Middle frontal gyrus (tissue), 1 donor: ENCODE measurements at regions not wholly inside any gene's neighbourhood (a gene's known extent, or its start where the extent isn't known, plus 50 kb on each side); places are given as distances from the start of the nearest gene placed in this dataset.
"Not testable (repeated sequence)": the region's sequence is repeated elsewhere in the genome, so short reads cannot be mapped to it uniquely, and the experiment has no call there.

ENCODE experiments used
- DNase-seq: peaks from one replicate; pipeline ENCODE4 v3.0.0-alpha.2; 2015; ENCODE audit warnings: low spot score; ENCODE audit errors: extremely low spot score

GRCh38 chr7:67661-68395 is 124.5 kb upstream of the FAM20C start:
- no peak for DNase-seq

- no peak for DNase-seq
Observed at GRCh38 chr7:68629-69028, 123.7 kb upstream of the FAM20C start.

DNA sequence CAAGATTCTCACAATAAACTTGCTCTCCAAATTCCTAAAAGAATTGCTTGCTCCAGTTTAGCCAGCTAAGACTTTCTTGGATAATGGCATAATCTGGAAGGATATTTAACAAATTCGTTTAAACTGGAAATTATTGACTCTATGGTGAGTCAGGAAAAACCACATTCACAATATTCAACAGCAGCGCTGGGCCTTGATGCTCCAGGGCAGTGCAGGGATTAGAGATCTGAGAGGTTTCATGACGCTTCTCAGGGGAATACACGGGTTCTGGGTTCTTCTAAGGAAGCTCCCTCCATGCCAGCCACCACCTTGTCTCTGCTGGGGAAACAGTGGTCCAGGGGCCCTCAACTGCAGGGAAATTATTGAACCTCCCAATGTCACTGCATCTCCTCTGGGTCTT is 123.3 kb upstream of the FAM20C start:
- not testable (repeated sequence) for DNase-seq

DNA sequence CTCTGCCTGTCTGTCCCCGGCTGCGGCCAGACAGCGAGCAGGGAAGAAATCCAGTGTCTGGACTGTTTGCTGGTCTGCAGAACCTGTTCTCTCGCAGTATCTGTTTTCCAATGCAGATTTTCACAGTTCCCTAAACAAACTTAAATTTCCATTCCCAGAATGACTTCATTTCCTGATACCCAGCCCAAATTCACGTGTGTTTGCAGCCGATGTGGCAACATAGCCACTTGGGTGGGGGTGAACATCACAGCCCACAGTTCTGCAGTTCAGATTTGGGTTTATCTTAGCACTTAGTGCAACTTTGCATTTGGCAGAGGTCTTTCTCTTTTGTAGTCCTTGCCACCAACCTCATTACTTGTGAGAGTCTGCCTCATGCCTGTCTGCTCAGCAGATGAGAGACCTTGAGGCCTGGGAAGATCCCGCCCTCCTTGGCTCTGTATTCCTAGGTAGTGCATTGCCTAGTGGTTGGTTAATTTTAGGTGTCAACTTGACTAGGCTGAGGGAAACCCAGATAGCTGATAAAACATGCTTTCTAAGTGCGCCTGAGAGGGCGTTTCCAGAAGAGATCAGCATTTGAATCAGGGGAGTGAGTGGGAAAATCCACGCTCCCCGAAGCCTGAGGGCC is 122.8 kb upstream of the FAM20C start:
- not testable (repeated sequence) for DNase-seq

DNA sequence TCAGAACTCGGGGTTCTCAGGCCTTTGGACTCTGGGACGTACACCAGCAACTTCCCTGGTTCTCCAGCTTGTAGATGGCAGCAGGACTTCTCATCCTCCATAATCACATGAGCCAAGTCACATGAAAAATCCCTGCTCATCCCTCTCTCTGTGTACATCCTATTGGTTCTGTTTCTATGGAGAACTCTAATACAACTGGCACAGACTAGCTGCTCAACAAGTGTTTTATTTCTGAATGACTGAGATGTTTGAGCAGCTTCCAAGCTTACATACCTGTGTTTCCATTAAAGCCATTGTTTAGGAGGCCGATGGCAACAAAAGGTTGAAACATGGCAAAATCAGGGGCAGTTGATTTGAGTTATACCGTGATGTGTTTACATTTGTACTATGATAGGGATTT is 122.2 kb upstream of the FAM20C start:
- DNase-seq = not testable (repeated sequence)

- DNase-seq = not testable (repeated sequence)
Observed at GRCh38 chr7:70989-71388, 121.4 kb upstream of the FAM20C start.

GRCh38 chr7:72266-73057 is 119.9 kb upstream of the FAM20C start:
- not testable (repeated sequence) for DNase-seq

GRCh38 chr7:73058-73331 is 119.4 kb upstream of the FAM20C start:
- DNase-seq = not testable (repeated sequence)

- not testable (repeated sequence) for DNase-seq
Observed at GRCh38 chr7:74008-74540, 118.3 kb upstream of the FAM20C start.

DNA sequence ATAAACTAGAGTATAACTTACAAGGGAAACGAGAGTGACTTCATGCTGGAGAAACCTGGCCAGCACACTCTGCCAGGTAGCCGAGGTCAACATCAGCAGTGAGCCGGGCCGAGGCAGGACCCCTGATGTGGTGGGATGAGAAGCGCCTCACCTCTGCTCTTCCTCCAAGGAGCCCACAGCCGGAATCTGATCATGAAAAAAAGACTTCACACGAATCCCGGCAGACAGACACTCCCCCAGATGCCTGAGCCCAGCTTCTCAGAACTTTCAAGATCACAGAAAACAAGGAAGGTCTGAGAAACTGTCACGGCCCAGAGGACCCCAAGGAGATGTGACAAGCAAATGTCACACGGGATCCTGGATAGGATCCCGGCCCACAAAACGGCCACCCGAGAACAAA is 116.9 kb upstream of the FAM20C start:
- not testable (repeated sequence) for DNase-seq

GRCh38 chr7:76202-76601 is 116.2 kb upstream of the FAM20C start:
- DNase-seq = not testable (repeated sequence)

GRCh38 chr7:76829-77395 is 115.5 kb upstream of the FAM20C start:
- not testable (repeated sequence) for DNase-seq

- DNase-seq = not testable (repeated sequence)
Observed at GRCh38 chr7:78862-79261, 113.5 kb upstream of the FAM20C start.

DNA sequence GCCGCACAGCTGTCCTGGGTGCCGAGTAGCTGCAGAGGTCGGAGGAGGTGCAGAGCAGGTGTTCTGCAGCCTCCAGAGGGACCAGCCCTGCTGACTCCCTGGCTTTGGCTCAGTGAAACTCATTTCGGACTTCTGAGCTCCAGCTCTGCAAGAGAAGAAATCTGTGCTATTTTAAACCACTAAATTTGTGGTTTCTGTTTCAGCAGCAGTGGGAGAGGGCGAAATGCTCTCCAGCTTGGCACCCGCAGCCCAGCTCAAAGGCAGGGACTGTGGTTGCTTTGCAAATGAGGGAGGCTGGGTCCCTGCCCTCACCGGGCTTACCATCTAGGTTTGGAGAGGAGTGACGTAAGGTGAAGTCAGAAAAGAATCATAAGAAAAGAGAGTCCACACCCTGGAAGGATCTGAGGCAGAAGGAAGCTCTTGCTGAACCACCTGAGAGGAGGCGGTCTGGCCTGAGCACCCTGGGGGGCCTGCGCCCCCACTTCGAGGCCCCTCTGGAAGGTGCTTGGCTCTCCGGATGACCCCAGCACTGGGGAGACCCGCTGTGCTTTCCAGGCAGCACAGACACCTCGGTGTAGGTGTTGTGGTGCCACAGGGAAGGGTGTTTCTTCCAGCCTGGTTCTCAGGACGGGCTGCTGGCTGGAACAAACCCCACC is 112.8 kb upstream of the FAM20C start:
- not testable (repeated sequence) for DNase-seq

DNA sequence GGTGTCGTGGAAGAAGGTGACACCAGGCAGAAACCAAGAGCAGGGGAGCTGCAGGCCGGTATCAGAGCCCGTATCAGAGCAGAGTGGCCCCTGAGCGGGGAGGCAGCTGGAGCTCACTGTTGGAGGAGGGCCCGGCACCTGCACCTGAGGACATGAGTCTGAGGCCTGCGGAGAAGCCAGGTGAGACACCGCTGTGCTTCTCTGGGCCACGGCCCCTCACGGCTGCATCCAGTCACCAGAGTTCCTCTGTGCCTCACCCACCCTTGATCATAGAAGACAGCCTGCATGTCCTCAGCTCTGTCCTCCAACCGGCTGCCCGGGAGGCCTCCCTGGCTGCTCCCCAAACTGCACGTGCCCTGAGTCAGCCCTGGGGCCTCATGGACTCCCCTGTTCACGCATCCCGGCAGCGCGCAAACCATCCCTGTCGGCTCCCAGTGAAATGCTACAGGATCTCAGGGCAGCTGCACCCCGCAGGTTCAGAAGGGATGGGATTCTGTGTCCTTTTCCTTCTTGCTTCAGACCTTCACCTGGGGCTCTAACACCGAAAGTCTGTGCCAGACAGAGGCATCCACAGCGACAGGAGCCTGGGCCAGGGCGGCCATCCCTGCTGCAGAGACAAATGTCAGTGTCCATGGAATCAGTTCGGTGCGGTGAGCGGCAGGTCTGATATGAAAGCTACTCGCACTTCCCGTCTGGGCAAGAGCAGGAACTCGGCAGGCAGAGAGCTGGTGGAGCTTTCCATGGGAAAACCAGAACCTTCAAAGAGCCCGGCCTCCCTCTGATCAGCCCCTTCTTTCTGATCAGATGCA is 111.9 kb upstream of the FAM20C start:
- no peak for DNase-seq

- DNase-seq = no peak
Observed at GRCh38 chr7:81068-81925, 111.1 kb upstream of the FAM20C start.

DNA sequence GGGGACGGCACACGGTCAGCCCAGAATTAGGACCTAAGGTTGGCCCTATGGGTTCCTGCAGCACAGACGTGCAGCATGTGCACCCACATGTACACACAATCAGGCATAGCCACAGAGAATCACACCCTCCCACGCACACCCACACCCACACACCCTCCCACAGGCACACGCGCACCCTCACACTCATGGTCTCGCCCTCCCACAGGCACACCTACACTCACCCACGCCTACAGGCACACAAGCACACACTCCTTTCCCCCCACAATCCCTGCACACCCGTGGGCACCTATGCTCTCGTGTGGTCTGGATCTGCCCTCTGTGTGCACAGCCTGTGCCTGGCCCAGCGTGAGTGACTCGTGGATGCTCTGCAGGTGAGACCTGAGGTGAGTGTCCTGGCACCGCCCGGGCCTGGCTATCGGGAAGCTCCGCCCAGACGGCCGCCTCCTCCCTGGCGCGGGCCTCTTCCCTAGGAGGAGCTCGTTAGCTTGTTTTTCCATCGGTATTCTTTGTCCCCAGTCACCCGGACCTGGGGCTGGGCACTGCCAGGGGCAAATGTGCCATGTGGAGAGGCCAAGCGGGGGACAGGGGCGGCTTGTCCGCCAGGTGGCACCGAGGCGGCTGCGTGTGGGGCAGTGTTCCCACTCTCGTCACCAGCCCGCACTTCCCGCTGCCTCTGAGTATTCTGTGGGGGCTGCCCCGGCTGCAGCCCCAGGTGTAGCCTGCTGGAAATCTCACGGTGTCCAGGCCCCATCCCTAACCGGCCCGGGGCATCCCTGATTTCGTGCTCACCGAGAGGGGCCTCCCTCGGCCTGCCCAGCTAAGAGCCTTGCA is 110.2 kb upstream of the FAM20C start:
- DNase-seq = no peak

- no peak for DNase-seq
Observed at GRCh38 chr7:82757-83155, 109.6 kb upstream of the FAM20C start.

- no peak for DNase-seq
Observed at GRCh38 chr7:83441-83840, 108.9 kb upstream of the FAM20C start.
